NCI-H187 (cell line): ENCODE measurements at regions not wholly inside any gene's neighbourhood (a gene's known extent, or its start where the extent isn't known, plus 50 kb on each side); places are given as distances from the start of the nearest gene placed in this dataset.
"Not testable (repeated sequence)": the region's sequence is repeated elsewhere in the genome, so short reads cannot be mapped to it uniquely, and the experiment has no call there.

ENCODE experiments used
- DNase-seq, 2 experiments: peaks; one replicate each; lab custom pipeline; 2025; lab: John Stamatoyannopoulos, UW

DNA sequence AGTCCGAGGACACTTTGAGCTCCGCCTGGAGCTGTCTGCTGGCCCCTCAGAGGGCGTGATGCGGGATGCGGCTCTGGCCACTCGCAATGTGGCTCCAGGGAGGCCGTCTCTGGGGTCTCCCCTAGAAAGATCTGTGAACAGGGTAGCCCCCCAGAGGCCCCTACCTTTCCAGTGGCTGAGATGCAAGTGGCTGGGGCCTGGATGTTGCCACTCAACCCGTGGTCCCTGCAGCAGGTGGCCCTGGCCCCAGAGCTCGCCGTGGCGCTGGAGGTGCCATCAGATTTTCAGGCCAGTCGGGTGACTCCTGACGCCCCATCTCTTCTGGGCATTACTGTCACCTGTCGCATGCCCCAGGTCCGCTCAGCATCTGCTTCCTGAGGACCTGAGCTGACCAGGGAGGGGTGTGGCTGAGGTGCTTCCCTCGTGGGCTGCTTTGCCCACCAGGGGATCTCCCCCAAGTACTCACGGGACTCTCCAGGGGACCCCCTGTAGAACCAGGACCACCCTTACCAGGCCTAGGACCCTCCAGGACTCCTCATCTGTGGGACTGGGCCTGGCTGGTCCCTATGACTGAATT is 102.1 kb upstream of the LRPAP1 start:
- no peak for DNase-seq

DNA sequence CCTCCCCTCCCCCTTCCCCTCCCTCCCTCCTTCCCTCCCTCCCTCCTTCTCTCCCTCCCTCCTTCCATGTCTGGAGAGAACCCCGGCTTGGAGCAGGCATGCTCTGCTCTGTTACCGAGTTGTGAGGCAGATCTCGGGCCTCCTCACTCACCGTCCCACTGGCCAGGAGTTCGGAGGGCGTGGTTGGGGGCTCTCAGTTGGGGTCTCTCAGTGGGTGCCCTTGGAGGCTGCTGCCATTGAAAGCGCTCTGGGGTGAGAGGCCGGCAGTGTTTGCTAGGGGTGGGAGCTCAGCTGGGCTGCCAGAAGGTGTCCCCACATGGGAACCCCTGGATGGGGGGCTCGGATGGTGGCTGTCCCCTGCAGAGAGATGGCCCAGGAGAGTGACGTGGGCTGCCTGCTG is 101.1 kb upstream of the LRPAP1 start:
- DNase-seq, result not testable (repeated sequence)

DNA sequence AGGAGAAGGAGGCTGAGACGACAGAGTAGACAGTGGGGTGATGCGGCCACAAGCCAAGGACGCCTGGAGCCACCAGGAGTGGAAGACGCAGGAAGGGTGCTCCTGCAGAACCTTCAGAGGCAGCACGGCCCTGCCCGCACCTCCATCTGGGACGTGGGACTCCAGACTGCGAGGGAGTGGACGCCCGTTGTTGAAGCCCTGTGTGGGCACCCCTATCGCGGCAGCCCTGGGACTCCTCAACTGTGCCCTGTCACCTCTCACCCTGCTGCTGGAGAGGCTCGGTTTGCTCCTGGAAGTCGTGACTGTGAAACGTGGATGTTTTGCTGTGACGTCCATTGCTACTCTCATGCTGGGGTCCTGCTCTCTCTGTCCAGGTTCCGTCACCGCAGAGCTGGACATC is 100.6 kb upstream of the LRPAP1 start:
- DNase-seq, result not testable (repeated sequence)

DNA sequence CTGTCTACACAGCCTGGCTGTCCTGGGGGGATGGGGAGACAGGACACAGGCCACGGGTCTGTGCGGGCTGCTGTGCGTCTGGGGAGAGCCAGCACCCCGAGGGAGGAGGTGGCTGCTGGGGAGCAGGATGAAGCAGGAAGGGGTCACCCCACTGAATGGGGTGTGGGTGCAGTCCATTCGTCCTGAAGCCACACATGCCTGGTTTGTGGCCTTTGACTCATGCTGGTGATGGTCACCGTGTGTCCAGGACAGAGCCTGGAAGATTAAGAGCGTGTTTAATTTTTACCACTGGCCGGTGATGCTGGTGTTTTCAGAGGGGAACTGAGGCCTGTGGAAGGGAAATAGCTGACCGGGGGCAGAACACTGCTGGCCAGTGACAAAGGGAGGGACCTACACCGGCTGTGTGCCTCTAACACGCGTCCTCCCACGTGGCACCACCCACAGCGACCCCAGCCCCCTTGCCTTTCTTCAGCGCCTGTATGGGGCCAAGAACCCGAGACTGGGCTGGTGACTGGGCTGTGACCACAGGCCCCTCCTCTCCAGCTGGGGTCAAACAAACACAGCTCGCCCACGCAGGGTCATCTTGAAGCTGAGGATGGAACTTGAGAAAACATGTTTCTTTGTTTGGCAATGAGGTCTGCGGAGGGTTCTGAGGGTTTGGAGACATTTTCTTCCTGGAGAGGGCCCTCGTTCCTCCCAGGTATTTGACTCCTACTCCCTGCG is 99.5 kb upstream of the LRPAP1 start:
- not testable (repeated sequence) for DNase-seq

DNA sequence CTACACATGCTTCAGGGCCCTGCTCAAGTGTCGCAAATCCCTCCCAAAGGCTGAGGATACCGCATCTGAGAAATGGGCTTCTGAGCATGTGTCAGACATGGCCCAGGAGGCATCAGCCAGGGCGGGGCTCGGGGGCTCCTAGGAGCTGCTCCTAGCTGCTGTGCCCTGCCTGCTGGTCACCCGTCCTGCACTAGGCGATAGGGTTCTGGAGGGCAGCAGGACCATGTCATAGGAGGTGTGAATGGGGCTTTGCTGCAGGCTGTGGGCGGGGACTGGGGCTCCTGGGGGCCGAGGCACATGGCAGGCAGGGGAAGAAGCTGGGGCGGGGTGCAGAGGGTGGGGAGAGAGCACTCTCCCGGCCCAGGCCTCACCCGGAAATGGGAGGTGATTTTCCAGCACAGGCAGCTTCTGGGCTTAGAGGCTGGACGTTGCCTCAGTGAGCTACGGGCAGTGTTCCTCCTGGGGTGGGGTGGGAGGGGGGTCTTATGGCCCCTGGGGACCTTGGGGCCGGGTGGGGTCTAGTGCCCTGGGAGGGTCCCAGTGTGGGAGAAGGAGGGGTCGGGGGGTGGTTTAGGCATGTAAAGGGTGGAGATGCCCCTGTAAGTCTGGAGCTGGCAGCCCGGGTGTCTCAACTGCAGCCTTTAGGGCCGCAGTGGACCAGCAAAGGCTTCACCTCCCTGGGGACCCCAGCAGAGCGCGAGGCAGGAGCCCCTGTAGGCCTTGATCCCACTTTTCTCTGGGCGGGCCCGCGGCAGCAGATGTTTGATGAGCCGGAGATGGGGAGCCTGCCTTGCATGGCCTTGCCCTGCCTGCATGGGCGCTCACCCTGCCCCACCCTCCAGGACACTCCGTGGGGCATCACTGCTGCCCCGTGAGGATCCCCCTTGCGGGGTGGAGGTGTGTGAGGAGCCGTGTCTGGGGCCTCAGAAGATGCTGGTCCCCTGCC is 98.6 kb upstream of the LRPAP1 start:
- no peak for DNase-seq

DNA sequence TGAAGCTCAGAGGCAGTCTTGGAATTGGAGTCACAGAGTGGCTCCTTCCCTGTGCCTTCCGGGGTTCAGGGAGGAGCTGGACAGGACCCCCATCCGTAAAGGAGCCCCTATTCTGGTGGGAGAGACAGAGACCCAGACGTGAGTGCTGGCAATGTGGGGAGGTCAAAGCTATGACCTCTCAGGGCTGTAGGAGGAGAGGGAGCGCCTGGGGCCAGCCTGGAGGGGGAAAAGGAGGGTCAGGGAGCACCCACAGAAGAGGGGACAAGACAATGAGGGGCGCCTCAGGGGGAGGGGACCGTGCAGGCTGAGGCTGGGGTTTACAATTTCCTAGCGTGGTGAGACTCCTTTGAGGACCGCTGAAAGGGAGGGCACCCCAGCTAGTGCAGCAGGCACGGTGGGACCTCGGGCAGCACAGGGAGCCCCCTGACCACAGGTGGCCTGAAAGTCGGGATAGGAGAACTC is 97.9 kb upstream of the LRPAP1 start:
- DNase-seq, result no peak

DNA sequence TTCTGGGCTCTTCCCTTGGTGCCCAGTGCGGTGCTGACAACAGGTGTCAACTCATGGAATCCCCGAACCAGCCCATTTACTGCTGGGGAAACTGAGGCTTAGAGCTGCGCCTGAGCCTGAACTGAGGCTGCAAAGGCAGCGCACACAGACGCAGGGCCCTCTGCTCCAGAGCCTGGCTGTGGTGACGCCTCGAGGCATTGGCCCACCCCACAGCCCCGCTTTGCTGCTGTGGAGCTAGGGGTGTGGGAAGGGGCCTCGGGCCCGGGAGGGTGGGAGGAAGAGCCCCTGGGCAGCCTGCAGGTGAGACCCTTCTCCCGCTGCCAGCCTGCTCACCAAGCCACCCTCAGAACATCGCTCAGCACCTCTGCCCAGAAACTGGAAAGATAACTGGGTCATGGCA is 97.4 kb upstream of the LRPAP1 start:
- no peak for DNase-seq

DNA sequence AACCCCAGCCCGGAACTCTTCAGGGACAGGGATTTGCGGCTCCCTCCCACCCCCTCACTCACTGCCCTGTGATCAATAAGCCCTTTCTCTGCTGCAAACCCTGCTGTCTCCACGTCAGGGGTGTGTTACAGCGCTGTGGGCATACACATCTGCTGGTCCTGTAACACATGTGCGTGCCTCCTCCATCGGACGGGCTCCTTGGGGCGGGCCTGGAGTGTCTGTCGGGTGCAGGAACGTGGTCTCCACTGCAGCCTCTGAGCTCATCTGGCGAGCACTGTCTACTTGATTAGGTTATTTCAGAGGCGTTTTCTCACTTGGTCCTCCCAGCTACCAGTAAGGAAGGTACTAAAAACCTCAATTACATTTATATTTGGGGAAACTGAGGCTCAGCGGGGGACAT is 97.0 kb upstream of the LRPAP1 start:
- DNase-seq, result not testable (repeated sequence)

DNA sequence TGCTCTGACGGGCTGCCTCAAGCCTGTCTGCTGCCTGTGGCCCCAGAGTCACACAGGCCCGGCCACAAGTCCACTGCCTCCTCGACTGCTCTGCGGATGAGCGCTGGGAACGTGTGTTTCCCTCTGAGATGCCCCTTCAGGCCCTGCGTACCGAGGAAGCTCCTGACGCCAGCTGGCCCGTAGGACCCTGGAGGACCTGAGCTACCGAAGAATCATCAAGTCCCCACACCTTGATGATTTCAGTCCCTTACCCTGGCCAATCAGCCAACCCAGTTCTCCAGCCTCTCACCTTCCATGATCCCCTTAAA is 96.6 kb upstream of the LRPAP1 start:
- DNase-seq, result no peak

DNA sequence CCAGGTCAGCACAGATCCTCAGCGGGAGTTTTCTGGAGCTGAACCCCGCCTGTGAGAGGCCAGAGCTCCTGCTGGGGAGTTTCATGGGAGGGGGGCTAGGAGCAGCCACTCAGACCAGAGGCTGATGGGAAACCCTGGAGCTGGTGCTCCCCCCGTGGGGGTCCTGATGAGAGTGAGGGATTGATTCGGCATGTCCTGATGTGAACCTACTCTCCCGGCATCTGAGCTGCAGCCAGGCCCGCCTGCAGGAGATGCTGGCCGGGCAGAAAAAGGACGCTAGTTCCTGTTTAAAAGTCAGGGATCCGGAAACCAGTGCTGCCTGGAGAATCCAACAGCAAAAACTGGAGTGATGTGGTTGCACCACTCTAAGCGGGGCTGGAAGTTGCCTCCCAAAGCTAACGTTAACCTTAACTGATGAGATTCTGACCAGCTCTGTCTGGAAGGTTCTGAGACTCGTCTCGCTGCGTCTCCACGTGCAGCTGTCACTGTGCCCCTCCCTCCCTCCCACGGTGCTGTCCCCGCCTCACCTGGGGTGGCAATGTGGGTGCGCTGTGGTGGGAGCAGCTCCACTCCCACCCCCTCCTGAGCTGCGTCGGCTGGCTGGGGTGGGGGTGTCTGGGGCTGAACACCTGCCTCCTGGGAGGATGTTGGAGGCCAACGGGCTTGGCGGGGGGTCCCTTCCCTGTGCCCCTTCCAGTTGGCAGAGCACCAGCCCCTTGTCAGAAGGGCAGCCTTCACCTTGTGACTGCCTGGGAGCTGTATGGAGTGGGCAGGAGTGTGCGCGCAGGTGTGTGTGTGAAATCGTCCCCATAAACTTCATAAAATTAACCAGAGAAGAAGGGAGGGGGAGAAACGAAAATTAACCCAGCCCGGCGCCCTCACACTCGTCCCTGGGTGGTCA is 96.0 kb upstream of the LRPAP1 start:
- DNase-seq, result not testable (repeated sequence)

DNA sequence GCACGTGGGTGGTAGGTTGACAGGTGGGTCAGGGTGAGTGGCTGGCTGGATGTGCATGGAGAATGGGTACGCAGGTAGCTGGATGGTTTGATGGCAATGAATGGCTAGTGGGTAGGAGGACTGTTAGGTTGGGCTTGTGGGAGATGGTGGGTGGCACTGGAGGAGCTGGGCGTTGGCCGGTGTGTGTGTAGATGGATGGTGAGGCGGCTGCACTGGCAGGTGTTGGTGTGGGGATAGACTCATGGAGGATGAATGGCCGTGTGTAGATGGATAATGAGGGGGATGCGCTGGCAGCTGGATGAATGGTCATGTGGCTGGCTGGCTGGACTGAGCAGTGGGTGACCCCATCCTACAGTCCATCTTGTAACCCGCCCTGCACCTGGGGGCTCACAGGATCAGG is 95.2 kb upstream of the LRPAP1 start:
- DNase-seq, result not testable (repeated sequence)

DNA sequence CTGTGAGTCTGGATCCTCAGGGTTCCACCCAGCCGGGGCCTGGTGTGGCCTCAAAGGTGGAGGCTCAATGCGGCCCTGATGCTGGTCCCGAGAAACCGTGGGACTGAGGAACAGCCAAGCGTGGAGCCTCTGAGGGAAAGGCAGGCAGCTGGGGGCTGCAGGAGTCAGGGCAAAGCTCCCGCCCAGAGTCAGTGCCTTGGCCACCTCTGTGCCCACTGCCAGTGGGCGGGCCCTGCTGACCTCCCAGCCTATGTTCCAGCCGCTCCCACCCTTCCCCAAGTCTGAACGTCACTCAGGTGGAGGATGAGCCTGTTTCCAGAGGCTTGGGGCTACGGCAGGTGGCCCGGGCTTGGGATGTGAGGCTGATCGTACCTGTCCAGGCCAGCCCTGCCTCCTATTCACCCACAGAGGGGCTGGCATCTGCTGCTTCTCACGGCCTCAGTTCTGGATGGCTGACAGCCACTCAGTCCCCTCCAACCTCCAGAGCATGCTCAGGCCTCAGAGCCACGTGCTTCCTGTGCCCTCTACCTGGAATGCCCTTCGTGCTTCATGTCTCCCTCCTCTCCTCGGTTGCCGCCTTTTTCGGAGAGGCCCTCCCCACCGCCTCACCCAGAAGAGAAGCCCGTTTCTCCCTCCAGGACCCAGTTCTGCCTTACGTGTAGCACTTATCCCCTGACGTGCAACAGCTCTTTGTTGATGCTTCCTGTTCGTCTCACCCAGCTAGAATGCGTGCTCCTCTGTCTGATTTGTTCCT is 94.1 kb upstream of the LRPAP1 start:
- not testable (repeated sequence) for DNase-seq

DNA sequence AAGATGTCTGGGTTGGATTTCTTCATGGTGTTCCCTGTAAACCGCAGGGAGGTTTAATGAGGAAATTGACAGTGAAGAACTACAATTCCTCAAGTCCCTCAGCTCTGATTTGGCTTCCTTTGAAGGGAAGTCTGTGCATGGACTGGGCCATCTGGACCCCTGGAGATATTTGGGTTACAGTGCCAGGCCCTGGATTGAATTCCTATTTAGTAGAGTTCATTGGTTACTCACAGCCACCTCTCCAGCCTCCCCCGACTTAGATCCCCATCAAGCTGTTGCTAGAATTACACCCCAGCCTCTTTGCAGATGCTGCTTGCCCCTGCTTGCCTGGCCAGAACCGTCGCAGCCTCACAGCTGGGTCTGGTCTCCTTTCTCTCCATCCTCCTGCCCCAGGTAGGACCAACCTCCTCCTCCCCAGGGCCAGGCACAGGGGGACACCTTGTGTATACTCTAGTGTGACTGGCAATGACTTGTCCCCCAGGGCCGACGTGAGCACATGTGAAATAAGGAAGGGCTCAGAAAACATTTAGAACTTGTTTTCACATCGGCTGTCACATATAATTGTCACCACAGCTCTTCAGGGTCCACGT is 93.2 kb upstream of the LRPAP1 start:
- DNase-seq, result not testable (repeated sequence)

DNA sequence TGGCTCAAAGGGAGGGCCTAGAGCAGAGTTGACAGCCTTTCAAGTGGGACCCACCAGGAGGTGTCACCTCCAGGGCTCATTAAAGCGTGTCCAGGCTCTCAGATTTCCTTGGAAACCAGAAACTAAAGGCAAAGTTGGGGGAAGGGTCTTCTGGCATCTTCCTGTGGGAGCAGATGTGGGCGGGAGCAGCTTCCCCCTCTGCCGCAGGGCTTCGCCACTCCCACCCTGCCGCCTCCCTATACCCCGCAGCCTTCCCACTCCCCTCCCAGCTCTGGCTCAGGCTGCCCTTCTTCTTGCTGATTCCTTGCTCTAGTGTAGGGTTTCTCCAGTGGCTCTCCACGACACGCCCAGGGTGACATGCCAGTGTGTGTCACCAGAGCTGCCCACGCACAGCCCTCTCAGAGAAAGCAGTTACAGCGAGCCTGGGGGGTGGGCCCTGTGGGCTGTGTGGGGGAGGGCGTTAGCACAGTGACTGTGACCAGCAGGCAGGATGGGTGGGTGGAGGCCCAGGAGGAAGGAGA is 91.6 kb upstream of the LRPAP1 start:
- not testable (repeated sequence) for DNase-seq

DNA sequence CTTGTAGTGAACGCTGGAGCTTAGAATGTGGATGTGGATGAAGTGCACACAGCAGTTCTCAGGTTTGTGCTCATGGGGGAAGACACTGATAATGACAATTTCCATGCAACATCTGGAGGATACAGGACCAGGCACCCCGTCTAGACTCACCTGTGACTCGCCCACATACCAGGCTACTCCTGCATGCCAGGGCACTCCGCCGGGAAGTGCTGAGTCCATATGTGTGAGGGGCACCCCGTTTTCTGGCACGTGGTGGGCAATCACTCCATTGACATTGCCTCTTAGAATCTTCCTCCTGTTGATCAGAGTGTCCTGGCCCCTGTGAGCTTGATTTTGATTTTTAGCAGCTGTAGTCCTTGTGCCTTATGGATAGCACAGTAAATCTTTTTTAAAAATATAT is 90.9 kb upstream of the LRPAP1 start:
- DNase-seq, result no peak

DNA sequence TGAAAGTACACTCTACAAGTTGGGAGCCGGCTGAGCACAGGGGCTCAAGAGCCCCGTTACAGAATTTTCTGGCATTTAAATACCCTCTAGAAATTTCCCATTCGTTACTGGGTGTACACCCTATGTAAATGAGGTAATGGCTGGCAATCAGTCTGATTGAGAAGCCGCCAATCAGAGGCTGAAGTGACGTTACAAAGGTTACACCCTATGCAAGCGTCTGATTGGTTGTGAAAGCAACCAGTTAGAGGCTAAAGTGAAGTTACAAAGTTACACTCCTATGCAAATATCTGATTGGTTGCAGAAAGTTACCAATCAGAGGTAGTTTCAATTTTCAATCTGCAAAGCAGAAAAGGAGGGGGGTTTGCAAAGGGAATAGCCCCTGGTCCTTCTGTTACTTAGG is 88.1 kb upstream of the LRPAP1 start:
- not testable (repeated sequence) for DNase-seq

DNA sequence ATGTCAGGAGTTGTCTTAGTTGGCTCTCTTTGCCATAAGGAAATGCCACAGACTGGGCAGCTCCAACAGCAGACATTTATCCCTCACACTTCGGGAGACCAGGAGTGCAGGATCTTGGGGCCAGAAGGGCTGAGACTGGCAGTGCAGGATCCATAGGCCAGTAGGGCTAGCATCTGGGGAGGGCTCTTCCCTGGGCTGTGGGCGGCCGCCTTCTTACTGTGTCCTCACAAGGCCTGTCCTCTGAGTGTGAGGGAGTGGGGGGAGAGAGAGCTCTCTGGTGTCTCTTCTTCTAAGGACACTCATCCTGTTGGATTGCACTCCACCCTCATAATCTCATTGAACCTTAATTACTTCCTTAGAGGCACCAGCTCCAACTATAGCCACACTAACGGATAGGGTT is 87.5 kb upstream of the LRPAP1 start:
- not testable (repeated sequence) for DNase-seq

DNA sequence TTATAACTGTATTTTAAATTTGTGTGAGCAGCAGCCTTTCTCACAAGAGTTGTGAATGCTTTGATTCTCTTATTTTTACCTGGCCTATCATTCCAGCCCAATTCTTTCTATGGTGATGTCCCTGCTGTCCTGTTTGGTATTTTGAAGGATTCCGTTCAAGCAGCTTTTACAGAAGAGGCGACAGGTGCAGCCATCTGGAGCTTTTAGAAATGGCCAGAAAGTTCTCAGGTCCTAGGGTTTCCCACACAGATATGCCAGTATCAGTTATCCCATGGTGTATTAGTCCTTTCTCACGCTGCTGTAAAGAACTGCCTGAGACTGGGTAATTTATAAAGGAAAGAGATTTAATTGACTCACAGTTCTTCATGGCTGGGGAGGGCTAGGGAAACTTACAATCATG is 86.1 kb upstream of the LRPAP1 start:
- DNase-seq, result not testable (repeated sequence)

DNA sequence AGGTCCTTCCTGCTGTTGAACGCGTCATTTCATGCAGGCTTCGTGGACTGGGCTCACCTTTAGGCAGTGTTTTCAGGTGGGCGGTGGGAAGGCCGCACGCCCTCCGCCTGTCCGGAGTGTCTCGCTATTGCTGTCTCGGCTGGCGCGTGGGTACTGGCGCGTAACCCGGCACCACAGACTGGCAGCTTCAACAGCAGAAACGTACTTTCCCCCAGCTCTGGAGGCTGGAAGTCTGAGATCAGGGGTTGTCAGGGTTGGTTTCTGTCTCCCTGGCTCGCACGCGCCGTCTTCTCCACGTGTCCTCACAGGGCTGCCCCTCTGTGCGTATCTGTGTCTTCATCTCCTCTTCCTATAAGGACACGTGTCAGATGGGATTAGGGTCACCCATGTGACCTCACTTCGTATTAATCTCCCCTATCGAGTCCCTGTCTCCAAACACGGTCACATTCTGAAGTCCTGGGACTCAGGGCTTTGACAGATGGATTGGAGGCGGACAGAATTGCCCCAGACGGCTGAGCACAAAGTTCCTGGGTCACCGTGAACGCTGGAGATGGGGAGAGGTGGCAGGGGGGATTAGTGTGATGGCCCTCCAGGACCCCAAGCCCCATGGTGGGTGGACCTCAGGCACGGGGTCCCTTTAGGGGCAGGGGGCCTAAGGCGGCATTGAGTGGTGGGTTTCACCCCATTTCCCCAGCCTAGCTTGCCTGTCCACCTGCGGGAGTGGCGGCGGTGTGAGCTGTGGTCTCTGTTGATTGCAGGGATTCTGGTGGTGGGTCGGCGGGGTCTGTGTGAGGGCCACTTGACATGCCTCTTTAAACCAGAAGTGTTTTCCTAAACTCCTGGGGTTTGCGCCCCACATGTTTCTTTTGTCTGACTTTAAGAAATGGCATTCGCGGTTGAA is 83.4 kb upstream of the LRPAP1 start:
- no peak for DNase-seq

DNA sequence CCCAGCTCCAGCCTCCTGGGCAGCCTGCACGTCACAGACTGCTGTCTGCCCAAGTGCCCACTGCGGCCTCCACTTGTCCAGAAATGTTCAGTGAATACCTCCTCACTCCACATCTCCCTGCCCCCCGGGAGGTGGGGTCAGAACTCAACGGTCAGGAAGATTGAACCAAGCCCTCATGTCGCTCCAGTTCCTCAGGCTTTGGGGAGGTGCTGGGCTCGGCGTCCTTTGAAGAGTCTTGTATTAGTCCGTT is 82.4 kb upstream of the LRPAP1 start:
- no peak for DNase-seq
